WI38 (cell line): ENCODE measurements at regions not wholly inside any gene's neighbourhood (a gene's known extent, or its start where the extent isn't known, plus 50 kb on each side); places are given as distances from the start of the nearest gene placed in this dataset.

ENCODE experiments used
- H3K4me3 ChIP-seq: 2 replicates; pipeline ENCODE4 v1.5.1; 2011; ENCODE audit warnings: low read depth, mild to moderate bottlenecking, control low read depth, low read length
- TF ChIP-seq, protein P1 (sequence below): IDR thresholded peaks from 2 replicates; pipeline ENCODE4 v1.5.1; 2012; ENCODE audit warnings: low read depth, mild to moderate bottlenecking, control low read depth, low read length

DNA sequence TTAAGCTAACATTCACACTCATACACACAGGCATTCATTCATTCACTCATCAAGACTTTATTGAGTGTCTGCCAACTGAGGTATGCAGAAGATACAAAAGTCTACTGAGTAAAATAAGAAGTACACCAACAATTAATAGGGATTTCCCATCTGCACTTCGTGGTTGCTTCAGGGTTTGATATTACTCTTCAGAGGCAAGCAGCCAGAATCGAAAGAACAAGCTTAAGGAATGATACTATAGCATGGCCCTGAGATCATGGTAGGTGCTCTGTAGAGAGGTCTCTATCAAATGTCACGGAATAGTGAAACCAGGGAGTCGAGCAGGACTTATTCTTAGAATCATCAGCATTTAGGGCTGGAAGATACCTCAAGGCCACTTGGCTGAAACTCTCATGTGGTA, 135.4 kb downstream of the NRN1 start:
- TF ChIP-seq, protein P1, sequence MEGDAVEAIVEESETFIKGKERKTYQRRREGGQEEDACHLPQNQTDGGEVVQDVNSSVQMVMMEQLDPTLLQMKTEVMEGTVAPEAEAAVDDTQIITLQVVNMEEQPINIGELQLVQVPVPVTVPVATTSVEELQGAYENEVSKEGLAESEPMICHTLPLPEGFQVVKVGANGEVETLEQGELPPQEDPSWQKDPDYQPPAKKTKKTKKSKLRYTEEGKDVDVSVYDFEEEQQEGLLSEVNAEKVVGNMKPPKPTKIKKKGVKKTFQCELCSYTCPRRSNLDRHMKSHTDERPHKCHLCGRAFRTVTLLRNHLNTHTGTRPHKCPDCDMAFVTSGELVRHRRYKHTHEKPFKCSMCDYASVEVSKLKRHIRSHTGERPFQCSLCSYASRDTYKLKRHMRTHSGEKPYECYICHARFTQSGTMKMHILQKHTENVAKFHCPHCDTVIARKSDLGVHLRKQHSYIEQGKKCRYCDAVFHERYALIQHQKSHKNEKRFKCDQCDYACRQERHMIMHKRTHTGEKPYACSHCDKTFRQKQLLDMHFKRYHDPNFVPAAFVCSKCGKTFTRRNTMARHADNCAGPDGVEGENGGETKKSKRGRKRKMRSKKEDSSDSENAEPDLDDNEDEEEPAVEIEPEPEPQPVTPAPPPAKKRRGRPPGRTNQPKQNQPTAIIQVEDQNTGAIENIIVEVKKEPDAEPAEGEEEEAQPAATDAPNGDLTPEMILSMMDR = no peak
- no peak overlapping the region for H3K4me3 ChIP-seq

DNA sequence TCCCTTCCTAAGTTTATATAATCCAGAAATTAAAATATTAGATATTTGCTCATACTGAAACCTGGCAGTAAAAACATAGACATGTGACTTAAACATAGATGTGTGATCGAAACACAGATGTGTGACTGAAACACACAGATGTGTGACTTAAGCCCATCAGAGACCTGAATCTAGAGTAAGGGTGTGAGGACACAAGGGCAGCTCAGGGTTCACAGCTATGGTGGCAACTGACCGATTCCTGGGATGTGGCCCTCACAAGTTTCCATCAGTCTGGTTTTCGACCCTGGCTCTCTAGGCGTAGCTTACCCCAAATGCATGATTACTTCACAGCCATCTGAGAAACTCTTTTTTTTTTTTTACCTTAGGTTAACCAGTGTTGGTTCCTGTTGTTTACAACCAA, 137.0 kb downstream of the NRN1 start:
- TF ChIP-seq, protein P1 = no peak
- no peak overlapping the region for H3K4me3 ChIP-seq

DNA sequence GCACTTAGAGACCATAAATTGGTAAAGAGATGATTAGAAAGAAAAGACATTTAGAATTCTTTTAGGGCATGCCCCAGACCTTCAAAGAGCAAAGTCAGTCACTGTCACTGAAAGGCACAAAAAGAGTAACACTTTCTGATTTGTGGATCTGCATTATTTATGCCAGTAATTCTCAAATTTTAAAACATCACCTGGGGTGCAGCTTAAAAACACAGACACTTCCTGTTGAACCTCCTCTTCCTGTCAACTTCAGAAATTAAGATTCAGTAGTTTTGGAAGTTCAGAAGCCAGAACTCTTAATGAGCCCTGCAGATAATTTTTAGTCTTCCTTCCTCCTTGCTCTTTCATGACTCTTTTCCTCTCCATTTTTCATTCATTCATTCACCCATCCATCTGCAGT, 137.5 kb downstream of the NRN1 start:
- TF ChIP-seq, protein P1 = no peak
- no peak overlapping the region for H3K4me3 ChIP-seq

DNA sequence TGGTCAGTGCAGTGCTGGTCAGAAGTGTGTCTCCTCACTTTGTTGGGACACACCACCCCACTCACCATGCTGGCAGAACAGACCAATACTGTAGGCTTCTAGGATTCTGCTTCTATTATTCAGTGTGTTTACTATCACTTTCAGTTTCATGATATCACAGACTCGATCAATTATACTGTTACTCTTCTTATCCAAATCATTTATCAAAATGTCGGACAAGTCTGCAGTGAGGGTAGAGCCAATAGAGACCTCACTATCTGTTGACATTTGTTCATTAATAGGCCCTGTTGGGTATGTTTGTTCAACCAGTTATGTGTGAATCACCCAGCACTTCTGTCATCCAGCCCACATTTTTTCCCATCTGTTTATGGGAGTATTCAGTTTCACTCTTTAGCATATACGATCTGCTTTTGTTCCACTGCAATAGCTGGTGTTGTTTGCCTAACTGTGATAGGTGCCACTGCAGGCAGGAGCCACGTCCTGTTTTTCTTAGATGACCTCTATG, 140.1 kb downstream of the NRN1 start:
- TF ChIP-seq, protein P1 = no peak
- H3K4me3 ChIP-seq = peak overlapping the region; percentile 45

DNA sequence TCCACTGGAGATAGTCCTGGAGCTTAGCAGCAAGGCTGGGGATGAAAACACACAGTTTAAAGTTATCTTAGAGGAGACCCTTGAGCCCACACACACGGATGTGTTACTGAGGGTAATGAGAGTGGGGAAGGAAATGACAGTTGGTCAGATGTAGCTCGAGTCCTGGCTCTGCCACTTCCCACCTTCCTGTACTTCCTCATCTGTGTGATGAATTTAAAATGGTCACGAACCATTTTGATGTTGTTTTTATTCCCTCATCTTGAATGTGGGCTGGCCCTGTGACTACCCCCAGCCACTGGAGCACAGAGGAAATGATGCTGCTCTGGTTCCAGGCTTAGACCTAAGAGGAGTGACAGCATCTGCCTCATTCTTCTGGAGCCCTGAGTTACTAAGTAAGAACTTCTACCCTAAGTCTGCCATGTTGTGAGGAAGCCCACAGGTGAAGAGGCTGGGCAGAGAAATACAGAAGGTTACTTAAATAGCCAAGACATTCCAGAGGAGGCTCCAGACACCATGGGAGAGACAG, 141.2 kb downstream of the NRN1 start:
- H3K4me3 ChIP-seq = no peak overlapping the region
- TF ChIP-seq, protein P1 = no peak

DNA sequence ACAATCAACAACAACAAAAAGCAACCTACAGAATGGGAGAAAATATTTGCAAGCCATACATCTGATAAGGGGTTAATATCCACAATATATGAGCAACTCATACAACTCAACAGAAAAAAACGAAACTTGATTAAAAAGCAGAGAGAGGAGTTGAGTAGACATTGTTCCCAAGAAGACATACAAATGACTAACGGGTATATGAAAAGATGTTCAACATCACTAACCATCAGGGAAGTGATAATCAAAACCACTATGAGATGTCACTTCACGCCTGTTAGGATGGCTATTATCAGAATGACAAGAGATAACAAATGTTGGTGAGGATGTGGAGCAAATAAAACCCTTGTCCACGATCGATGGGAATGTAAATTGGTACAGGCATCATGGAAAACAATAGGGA, 145.9 kb downstream of the NRN1 start:
- TF ChIP-seq, protein P1 = no peak
- no peak overlapping the region for H3K4me3 ChIP-seq

DNA sequence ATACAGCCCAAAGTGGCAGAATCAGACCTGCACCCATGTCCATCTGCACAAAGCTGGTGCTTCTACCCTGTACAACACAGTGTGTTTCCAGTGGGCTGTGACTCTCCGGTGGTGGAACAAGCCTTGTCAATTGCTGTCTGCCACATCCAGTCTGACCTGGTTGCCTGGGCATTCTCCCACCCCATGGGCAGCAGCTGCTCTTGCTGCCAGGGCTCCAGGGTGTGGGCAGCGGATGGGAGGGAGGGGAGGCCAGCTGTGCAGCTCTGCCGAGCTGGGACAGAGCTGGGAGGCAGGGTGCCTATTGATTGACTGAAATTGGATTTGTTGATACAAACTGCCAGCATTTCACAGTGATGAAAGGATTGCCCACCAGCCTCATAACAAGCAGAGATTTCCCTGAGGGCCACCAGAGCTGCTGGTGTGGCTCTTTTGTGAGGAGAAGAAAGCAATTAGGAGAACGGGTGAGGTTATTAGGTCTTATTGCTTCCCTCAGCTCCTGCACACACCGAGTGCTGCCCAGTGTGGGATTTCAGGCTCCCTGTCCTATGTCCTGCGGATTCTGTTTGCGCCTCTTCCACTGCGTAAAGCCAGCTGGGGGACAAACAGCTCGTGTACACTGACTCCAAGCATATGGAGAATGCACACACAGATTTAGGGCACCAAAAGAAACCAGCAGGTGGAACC, 150.8 kb downstream of the NRN1 start:
- TF ChIP-seq, protein P1 = no peak
- no peak overlapping the region for H3K4me3 ChIP-seq
